HCT116 (cell line): ENCODE measurements at regions not wholly inside any gene's neighbourhood (a gene's known extent, or its start where the extent isn't known, plus 50 kb on each side); places are given as distances from the start of the nearest gene placed in this dataset.

Experiments used
- ATAC-seq: fragments of 200-7000 bp; cut with Tn5 transposase; 2 replicates; pipeline ENCODE4 v1.9.1; 2020; ENCODE audit warnings: mild to moderate bottlenecking, moderate library complexity
- BruUV-seq: library from RNA; stranded (reverse); fragments of 400-500 nt; replicated peaks from 2 replicates; lab custom pipeline; 2021; lab: Mats Ljungman, UMichigan
- CTCF ChIA-PET: fragments of 300-600 bp; sonication (Branson Sonifier 250); formaldehyde crosslinking; loops from one replicate; lab custom pipeline; 2021; ENCODE audit warnings: antibody characterized with exemption; lab: Charles Lee
- POLR2A ChIA-PET: fragments of 300-600, 350-600 bp; sonication (Branson Sonifier 250); formaldehyde crosslinking; loops from one replicate; lab custom pipeline; 2021; ENCODE audit warnings: antibody characterized with exemption; lab: Charles Lee
- RAD21 ChIA-PET, 2 experiments: fragments of 300-600 bp; sonication (Branson Sonifier 250); formaldehyde crosslinking; loops; one replicate each; lab custom pipeline; 2023; ENCODE audit warnings: low total read pairs in 2 of 2; ENCODE audit not compliant: uncharacterized antibody in 2 of 2, unreplicated experiment in 2 of 2, low non-redundant PET in 1 of 2; lab: Charles Lee
- DNase-seq: peaks from one replicate; pipeline ENCODE4 v3.0.0-alpha.2; 2010; ENCODE audit warnings: low read depth, low spot score
- H2AFZ ChIP-seq: fragments of 200-600 bp; shearing (Covaris generic), sonication (generic); 2 replicates; pipeline ENCODE4 v1.6.1; 2017; ENCODE audit warnings: low read depth, mixed run types, mixed read lengths, antibody characterized with exemption, low read length; ENCODE audit not compliant: poor library complexity, severe bottlenecking
- H3K27ac ChIP-seq: 2 replicates; pipeline ENCODE4 v1.5.1; 2012; ENCODE audit warnings: low read depth, low read length
- H3K27me3 ChIP-seq: fragments of 200-600 bp; sonication (generic); 2 replicates; pipeline ENCODE4 v1.6.1; 2016; ENCODE audit warnings: mixed run types, low read length, mixed read lengths; ENCODE audit not compliant: insufficient read depth
- H3K36me3 ChIP-seq, 2 experiments: fragments of 200-500 bp in 1 of 2; fragments of 200-600 bp in 1 of 2; sonication (Bioruptor generic) in 1 of 2; sonication (generic) in 1 of 2; 2 replicates each; pipeline versions ENCODE4 v1.5.1 to v1.6.1; 2014 to 2016; ENCODE audit warnings: low read length in 2 of 2, inconsistent platforms in 1 of 2, mixed read lengths in 1 of 2, mixed run types in 1 of 2; ENCODE audit not compliant: insufficient read depth in 2 of 2, control insufficient read depth in 1 of 2
- H3K4me1 ChIP-seq, 2 experiments: fragments of 200-600 bp in 1 of 2; sonication (generic) in 1 of 2; 2 replicates each; pipeline versions ENCODE4 v1.5.1 to v1.6.1; 2012 to 2017; ENCODE audit warnings: low read length in 2 of 2, inconsistent platforms in 1 of 2, mild to moderate bottlenecking in 1 of 2, mixed read lengths in 1 of 2, mixed run types in 1 of 2, moderate library complexity in 1 of 2; ENCODE audit not compliant: insufficient read depth in 2 of 2, control insufficient read depth in 1 of 2
- H3K4me2 ChIP-seq: fragments of 200-600 bp; sonication (generic); 2 replicates; pipeline ENCODE4 v1.6.1; 2017; ENCODE audit warnings: mixed run types, low read length, mixed read lengths
- H3K4me3 ChIP-seq, 2 experiments: fragments of 200-600 bp in 1 of 2; sonication (generic) in 1 of 2; replicated peaks in 1 of 2; 2 replicates each; pipeline ENCODE4 v1.5.1; 2011 to 2016; ENCODE audit warnings: low read length in 2 of 2, control low read depth in 1 of 2, low read depth in 1 of 2, mild to moderate bottlenecking in 1 of 2, mixed read lengths in 1 of 2, mixed run types in 1 of 2
- H3K79me2 ChIP-seq: fragments of 200-600 bp; sonication (generic); 2 replicates; pipeline ENCODE4 v1.6.1; 2017; ENCODE audit warnings: mild to moderate bottlenecking, mixed run types, low read length, moderate library complexity, mixed read lengths; ENCODE audit not compliant: insufficient read depth
- H3K9ac ChIP-seq: fragments of 200-600 bp; sonication (generic); 2 replicates; pipeline ENCODE4 v1.6.1; 2016; ENCODE audit warnings: low read length, mixed read lengths
- H3K9me2 ChIP-seq: fragments of 200-600 bp; sonication (generic), shearing (Covaris generic); 2 replicates; pipeline ENCODE4 v1.6.1; 2017; ENCODE audit warnings: mixed run types, mild to moderate bottlenecking, moderate library complexity; ENCODE audit not compliant: insufficient read depth
- H3K9me3 ChIP-seq, 2 experiments: fragments of 200-500 bp in 1 of 2; fragments of 200-600 bp in 1 of 2; sonication (Bioruptor generic) in 1 of 2; sonication (generic) in 1 of 2; 2 replicates each; pipeline ENCODE4 v1.6.1; 2014 to 2017; ENCODE audit warnings: low read length in 2 of 2, mixed read lengths in 2 of 2, inconsistent platforms in 1 of 2, low read depth in 1 of 2, mild to moderate bottlenecking in 1 of 2, mixed run types in 1 of 2, moderate library complexity in 1 of 2; ENCODE audit not compliant: control insufficient read depth in 1 of 2, insufficient read depth in 1 of 2
- H4K20me1 ChIP-seq: fragments of 200-600 bp; sonication (generic), shearing (Covaris generic); 2 replicates; pipeline ENCODE4 v1.6.1; 2017; ENCODE audit warnings: mixed run types, mild to moderate bottlenecking, moderate library complexity; ENCODE audit not compliant: insufficient read depth
- CBX3 ChIP-seq: IDR thresholded peaks from 2 replicates; pipeline ENCODE4 v1.6.1; 2012; ENCODE audit warnings: low read depth
- CEBPB ChIP-seq: IDR thresholded peaks from 2 replicates; pipeline ENCODE4 v1.6.1; 2012; ENCODE audit warnings: low read depth
- EGR1 ChIP-seq: IDR thresholded peaks from 2 replicates; pipeline ENCODE4 v1.6.1; 2012; ENCODE audit warnings: low read depth
- ELF1 ChIP-seq: IDR thresholded peaks from 2 replicates; pipeline ENCODE4 v1.6.1; 2012; ENCODE audit warnings: low read depth, borderline replicate concordance
- EZH2 ChIP-seq: fragments of 200-600 bp; sonication (generic); IDR thresholded peaks from 2 replicates; pipeline ENCODE4 v1.6.1; 2017; ENCODE audit warnings: antibody characterized with exemption, mixed run types
- EZH2phosphoT487 ChIP-seq: fragments of 200-600 bp; IDR thresholded peaks from 2 replicates; pipeline ENCODE4 v1.6.1; 2018; ENCODE audit warnings: antibody characterized with exemption, borderline replicate concordance
- FOSL1 ChIP-seq: IDR thresholded peaks from 2 replicates; pipeline ENCODE4 v1.6.1; 2012; ENCODE audit warnings: low read depth
- RAD21 ChIP-seq: IDR thresholded peaks from 2 replicates; pipeline ENCODE4 v1.6.1; 2012; ENCODE audit warnings: low read depth, mild to moderate bottlenecking
- SIN3A ChIP-seq: IDR thresholded peaks from 2 replicates; pipeline ENCODE4 v1.6.1; 2012; ENCODE audit warnings: low read depth
- SRF ChIP-seq: IDR thresholded peaks from 2 replicates; pipeline ENCODE4 v1.6.1; 2012; ENCODE audit warnings: low read depth
- TCF7L2 ChIP-seq: IDR thresholded peaks from 2 replicates; pipeline ENCODE4 v1.7.0; 2011; ENCODE audit warnings: borderline replicate concordance, inconsistent platforms; ENCODE audit not compliant: insufficient read depth, insufficient read length; ENCODE audit errors: extremely low read depth
- YY1 ChIP-seq: IDR thresholded peaks from 2 replicates; pipeline ENCODE4 v1.6.1; 2011; ENCODE audit warnings: low read length, low read depth, moderate library complexity, mild to moderate bottlenecking; ENCODE audit not compliant: insufficient replicate concordance; ENCODE audit errors: extremely low read depth
- intact Hi-C: fragments of 100-400 bp; cut with micrococcal nuclease; formaldehyde crosslinking; loops from 2 replicates; pipeline ENCODE4 v1.10.0; 2022
- TF ChIP-seq, protein P1 (sequence below): IDR thresholded peaks from 2 replicates; pipeline ENCODE4 v1.6.1; 2011; ENCODE audit warnings: mild to moderate bottlenecking, low read length, moderate library complexity; ENCODE audit not compliant: insufficient replicate concordance; ENCODE audit errors: extremely low read depth
- TF ChIP-seq, protein P2 (sequence below): IDR thresholded peaks from 2 replicates; pipeline ENCODE4 v1.6.1; 2012
- TF ChIP-seq, protein P3 (sequence below): IDR thresholded peaks from 2 replicates; pipeline ENCODE4 v1.6.1; 2012

DNA sequence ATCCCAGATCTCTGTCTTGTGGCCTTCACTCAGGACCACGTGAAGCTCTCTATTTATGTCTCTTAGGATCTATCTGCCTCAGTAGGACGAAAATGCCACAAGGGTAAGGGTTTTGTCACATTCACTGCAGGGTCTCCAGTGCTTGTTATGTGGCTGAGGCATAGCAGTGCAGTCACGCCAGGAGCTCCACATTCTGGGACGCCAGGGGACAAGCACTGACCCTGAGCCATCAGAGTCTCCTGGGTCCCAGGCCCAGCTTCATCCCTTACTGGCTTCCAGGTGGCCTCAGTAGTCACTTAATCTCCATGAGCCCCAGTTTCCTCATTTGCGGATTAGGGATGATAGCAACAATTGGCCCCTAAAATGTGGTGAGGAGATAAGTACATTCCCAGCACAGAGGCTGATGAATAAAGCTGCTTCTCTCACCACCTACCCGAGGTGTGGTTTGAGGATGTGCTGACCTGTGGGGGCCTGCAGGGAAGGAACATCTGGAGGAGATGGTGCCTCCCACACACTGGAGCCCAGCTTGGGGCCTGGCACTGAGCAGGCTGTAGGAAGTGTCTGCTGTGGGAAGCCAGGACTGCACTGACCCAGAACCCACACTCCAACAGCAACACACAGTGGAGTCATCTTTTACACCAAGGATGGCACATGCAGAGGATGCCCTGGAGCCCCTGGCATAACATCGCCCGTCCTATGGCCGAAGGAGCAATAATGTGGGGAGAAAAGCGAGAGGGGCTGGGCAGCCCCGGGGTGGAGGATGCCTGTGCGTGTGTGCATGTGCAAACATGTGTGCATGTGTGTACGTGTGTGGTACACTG lies 93.2 kb upstream of the IQSEC1 start:
- Histone ChIP-seq H3K36me3 (no peaks in the 10 kb centered on the region), H3K79me2 (no peaks in the 10 kb centered on the region), H3K9ac (no peak overlapping the region), H2AFZ (no peak overlapping the region), H4K20me1 (no peaks in the 10 kb centered on the region), H3K4me1 (no peaks in the 10 kb centered on the region), H3K4me2 (no peak overlapping the region), H3K9me3 (no peaks in the 10 kb centered on the region), H3K27ac (no peak overlapping the region), H3K4me3 (no peak overlapping the region), H3K9me2 (no peaks in the 10 kb centered on the region), H3K27me3 (0 out of 2 replicates have a peak, but pooled peaks cover 5% of the 10 kb centered on the region)
- TF ChIP-seq EGR1 (no peak), TCF7L2 (no peak), EZH2phosphoT487 (no peak), CBX3 (no peak)
- TF ChIP-seq, protein P1, sequence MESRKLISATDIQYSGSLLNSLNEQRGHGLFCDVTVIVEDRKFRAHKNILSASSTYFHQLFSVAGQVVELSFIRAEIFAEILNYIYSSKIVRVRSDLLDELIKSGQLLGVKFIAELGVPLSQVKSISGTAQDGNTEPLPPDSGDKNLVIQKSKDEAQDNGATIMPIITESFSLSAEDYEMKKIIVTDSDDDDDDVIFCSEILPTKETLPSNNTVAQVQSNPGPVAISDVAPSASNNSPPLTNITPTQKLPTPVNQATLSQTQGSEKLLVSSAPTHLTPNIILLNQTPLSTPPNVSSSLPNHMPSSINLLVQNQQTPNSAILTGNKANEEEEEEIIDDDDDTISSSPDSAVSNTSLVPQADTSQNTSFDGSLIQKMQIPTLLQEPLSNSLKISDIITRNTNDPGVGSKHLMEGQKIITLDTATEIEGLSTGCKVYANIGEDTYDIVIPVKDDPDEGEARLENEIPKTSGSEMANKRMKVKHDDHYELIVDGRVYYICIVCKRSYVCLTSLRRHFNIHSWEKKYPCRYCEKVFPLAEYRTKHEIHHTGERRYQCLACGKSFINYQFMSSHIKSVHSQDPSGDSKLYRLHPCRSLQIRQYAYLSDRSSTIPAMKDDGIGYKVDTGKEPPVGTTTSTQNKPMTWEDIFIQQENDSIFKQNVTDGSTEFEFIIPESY: no peak
- BruUV-seq: no TSS peak
- intact Hi-C loops: no loop called here
- ATAC-seq: no peak
- RAD21 ChIA-PET: no interaction called here
- no peak for DNase-seq
- POLR2A ChIA-PET: no interaction called here
- CTCF ChIA-PET: no interaction called here

DNA sequence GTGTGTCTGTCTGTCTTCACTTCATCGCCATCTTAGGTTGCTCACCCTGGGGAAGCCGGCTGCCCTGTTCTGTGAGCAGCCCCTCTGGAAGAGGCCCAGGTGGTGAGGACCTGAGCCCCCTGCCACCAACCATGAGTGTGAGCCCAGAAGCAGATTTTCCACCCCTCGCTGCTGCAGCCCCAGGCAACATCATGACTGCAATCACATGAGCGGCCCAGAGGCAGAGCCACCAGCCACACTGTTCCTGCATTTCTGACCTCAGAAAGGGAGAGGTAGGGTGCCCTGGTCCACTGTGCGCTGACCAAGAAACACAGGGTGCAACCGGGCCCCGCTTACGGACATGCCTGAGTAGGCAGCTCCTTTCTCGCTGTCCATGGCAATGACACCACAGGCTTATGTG lies 92.3 kb upstream of the IQSEC1 start:
- Histone ChIP-seq H3K9me2 (no peaks in the 10 kb centered on the region), H3K4me3 (no peak overlapping the region), H3K27ac (no peak overlapping the region), H3K4me2 (no peak overlapping the region), H3K27me3 (0 out of 2 replicates have a peak, but pooled peaks cover 5% of the 10 kb centered on the region), H3K36me3 (no peaks in the 10 kb centered on the region), H4K20me1 (no peaks in the 10 kb centered on the region), H3K79me2 (no peaks in the 10 kb centered on the region), H3K9ac (no peak overlapping the region), H3K4me1 (peaks cover 0 to 7% of the 10 kb centered on the region in 2 experiments; a peak in 2 of 4 replicates), H2AFZ (no peak overlapping the region), H3K9me3 (no peaks in the 10 kb centered on the region)
- BruUV-seq: no TSS peak
- POLR2A ChIA-PET: no interaction called here
- CTCF ChIA-PET: no interaction called here
- DNase-seq (no peak), ATAC-seq (no peak)
- RAD21 ChIA-PET: no interaction called here
- intact Hi-C loops: no loop called here
- TF ChIP-seq RAD21 (no peak), ELF1 (no peak), TCF7L2 (no peak), CEBPB (no peak), SRF (no peak), FOSL1 (no peak), EZH2 (no peak), EGR1 (no peak), SIN3A (no peak), YY1 (no peak), CBX3 (no peak)
- TF ChIP-seq, protein P2, sequence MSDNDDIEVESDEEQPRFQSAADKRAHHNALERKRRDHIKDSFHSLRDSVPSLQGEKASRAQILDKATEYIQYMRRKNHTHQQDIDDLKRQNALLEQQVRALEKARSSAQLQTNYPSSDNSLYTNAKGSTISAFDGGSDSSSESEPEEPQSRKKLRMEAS: no peak
- TF ChIP-seq, protein P1: no peak
- TF ChIP-seq, protein P3, sequence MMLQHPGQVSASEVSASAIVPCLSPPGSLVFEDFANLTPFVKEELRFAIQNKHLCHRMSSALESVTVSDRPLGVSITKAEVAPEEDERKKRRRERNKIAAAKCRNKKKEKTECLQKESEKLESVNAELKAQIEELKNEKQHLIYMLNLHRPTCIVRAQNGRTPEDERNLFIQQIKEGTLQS: no peak
